DMS153 treated with DMSO at 0.1 percent for 48 hours (cell line): ENCODE measurements at regions not wholly inside any gene's neighbourhood (a gene's known extent, or its start where the extent isn't known, plus 50 kb on each side); places are given as distances from the start of the nearest gene placed in this dataset.

Experiments used
- DNase-seq: peaks from one replicate; lab custom pipeline; 2025; ENCODE audit not compliant: unreplicated experiment; lab: John Stamatoyannopoulos, UW

DNA sequence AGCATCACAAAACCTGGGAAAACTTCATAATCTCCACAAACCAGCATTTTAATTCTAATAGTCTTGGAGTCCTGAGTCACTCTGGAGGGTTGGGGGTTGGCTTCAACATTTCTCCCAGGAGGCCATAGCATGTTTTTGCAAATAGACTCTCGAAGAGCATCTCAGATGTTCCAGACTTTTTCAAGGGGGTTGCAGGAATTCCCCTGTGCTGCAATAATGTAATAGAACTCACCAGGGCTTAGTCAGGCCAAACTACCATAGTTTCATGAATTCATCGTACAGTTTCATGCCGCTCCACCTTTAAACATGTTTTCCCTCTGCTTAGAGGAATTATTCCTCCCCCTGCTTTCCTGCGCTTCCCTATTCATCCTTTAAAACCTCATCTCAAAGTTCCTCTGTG lies 499.5 kb upstream of the KLF4 start:
- DNase-seq = no peak

GRCh38 chr9:107984956-107985355 lies 495.4 kb upstream of the KLF4 start:
- no peak for DNase-seq

GRCh38 chr9:107983762-107984161 lies 494.2 kb upstream of the KLF4 start:
- no peak for DNase-seq

- DNase-seq = no peak
Measured at GRCh38 chr9:107983181-107983603, 493.6 kb upstream of the KLF4 start.

DNA sequence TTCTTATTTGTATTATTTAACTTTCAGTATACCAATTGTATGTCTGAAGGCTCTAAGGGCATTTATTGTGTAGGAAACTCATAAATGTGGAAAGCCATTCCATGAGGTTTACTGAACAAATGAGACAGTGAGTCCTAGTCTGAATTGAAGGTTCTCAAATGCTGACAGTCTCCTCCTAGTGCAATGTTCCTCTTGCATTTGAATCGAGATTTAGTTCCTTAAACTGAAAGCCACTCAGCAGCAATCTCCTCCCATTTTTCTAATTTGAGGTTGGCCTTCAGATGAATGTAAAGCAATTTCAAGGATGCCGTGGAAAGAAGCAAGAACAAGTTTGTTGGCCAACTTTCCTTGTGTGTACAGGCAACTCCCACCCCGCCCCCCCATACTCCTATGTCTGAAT lies 493.2 kb upstream of the KLF4 start:
- DNase-seq = no peak

DNA sequence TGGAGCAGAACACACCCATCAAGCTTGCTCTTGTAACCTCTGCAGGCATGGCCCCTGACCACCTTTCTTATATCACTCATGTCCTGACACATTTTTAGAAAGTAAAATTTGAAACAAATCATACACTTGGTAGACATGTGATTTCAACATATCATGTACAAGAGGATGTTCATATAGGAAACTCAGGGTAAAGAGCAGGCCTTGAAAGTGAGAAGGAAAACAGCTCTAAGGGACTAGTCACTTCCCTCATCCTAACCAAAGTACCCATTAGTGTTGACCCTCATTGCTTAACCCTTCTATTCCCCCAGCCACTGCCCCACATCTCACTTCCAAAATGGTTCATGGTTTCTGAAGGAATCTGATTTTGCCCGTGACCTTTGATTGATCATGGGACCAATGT lies 492.4 kb upstream of the KLF4 start:
- DNase-seq = no peak

- no peak for DNase-seq
Measured at GRCh38 chr9:107980984-107981383, 491.4 kb upstream of the KLF4 start.

DNA sequence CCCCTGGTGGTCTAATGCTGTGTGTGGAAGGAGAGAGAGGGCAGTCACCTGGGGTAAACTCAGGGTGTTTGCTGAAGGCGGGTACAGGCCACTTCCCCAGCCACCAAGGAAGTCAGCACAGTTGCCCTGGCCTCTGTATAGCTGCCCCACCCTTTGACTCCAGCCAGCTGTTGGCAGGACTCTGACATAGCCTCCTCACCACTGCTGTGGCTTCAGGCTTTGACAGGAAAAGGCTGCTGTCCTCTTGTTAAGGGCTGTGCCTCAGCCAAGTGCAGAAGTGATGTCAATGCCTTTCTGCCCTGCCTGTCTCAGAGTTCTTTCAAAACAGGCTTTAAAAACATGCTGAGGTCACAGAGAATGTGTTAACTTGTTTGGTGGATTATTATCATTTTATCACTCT lies 487.2 kb upstream of the KLF4 start:
- no peak for DNase-seq

DNA sequence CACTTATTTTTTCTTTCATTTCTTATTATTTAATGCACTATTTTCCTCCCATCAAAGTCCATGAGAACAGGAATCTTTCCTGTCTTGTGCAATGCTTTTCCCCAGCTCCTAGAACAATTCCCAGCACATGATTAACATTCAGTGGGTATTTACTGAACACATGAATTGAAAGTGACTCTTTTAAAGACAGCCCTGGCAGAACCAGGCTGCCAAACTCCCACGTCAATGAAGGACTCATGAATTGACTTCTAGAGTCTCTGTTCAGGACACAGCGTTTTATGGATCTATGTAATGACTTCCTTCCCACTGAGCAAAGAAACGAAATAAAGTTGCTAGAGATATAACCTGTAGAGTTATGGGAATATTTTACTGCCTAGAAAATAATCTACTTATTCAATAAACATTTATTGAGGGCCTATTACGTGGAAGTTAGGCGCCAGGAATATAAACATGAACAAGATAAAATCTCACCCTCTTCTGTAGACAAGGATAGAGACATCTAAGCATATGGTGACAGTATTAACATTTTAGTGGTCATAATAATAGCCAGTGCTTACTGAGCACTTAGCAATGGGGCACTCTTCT lies 485.9 kb upstream of the KLF4 start:
- no peak for DNase-seq

DNA sequence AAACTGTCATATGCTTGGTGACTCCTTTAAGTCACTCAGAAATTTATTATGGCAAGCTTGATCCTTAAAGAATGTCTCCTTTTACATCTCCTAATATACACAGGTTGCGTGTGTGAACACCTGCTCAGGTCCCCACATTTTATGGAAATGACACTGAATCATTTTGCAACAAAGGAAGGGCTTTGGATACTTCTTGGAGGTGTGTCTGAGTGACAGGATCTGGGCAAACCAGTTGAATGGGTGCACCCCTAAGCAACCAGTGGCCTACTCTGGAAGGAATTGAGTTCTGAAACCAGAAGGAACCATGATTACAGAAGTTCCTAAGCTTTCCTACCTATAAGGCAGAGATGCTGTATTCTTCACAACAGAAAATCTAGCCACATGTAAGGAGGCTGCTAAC lies 483.9 kb upstream of the KLF4 start:
- no peak for DNase-seq

GRCh38 chr9:107972346-107972745 lies 482.8 kb upstream of the KLF4 start:
- DNase-seq = no peak

- no peak for DNase-seq
Measured at GRCh38 chr9:107971241-107971640, 481.7 kb upstream of the KLF4 start.

GRCh38 chr9:107970726-107971125 lies 481.2 kb upstream of the KLF4 start:
- DNase-seq = no peak

- no peak for DNase-seq
Measured at GRCh38 chr9:107969727-107970126, 480.2 kb upstream of the KLF4 start.

GRCh38 chr9:107969141-107969540 lies 479.6 kb upstream of the KLF4 start:
- DNase-seq = no peak

GRCh38 chr9:107963246-107963645 lies 473.7 kb upstream of the KLF4 start:
- no peak for DNase-seq

GRCh38 chr9:107960916-107961315 lies 471.3 kb upstream of the KLF4 start:
- DNase-seq = no peak

GRCh38 chr9:107954312-107954711 lies 464.7 kb upstream of the KLF4 start:
- no peak for DNase-seq

GRCh38 chr9:107953556-107954125 lies 464.1 kb upstream of the KLF4 start:
- no peak for DNase-seq

GRCh38 chr9:107952773-107953172 lies 463.2 kb upstream of the KLF4 start:
- no peak for DNase-seq

DNA sequence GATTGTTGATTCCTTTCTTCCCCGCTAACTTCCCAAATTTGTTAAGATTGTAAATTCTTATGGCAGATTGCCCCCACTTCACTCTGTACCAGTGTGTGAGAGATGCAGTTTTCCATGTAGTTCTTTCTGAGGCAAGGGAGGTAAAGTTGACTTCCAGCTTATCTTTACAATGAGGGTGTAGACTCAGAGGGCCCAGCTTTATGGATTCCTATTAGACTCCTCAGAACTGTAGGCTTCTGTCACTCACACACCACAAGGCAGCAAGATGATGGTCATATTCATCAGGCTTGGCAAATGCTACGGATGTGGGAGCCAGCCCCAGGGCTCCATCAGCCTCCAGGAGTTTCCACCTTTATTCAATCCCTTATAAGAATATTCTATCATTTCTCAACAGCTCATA lies 461.9 kb upstream of the KLF4 start:
- DNase-seq = no peak

DNA sequence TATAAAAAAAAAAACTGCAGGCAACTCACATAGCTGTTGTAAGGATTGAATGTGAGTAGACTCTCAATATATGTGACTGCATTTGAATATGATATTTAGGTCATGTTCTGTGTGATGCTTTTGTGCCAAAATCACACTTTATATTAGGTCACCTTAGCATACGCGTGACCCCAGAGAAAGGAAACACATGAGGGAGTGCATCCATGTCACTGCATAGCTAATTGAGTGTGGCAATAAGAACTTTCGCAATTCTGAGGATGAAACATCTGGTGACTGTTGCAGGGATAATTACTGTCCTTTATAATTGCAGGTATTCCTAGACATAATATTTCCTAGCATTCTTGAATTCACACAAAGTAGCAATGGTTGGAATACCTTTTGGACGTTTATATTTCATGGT lies 459.5 kb upstream of the KLF4 start:
- no peak for DNase-seq

- no peak for DNase-seq
Measured at GRCh38 chr9:107948601-107949000, 459.0 kb upstream of the KLF4 start.
